ENCODE measurements at regions not wholly inside any gene's neighbourhood (a gene's known extent, or its start where the extent isn't known, plus 50 kb on each side); places are given as distances from the start of the nearest gene placed in this dataset.

DNA sequence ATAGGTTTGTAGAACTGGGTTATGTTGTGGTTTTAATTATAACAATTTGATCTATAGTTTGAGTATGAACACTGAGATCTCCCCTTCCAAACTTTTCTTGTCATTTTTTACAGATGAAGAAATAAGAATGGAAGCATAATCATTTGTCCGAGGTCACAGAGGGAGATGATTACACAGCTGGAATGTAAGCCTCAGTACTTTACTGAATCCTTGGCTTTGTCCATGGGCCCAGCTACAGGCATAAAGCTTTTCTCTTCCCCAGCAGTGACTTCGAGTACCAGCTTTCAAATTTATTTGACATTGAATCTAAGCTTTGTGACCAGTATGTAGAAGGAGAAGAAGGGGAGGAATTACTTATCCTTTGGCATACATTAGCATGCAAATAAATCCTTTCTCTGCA, 80.9 kb upstream of the DCBLD2 start:
- TF ChIP-seq, protein P1, sequence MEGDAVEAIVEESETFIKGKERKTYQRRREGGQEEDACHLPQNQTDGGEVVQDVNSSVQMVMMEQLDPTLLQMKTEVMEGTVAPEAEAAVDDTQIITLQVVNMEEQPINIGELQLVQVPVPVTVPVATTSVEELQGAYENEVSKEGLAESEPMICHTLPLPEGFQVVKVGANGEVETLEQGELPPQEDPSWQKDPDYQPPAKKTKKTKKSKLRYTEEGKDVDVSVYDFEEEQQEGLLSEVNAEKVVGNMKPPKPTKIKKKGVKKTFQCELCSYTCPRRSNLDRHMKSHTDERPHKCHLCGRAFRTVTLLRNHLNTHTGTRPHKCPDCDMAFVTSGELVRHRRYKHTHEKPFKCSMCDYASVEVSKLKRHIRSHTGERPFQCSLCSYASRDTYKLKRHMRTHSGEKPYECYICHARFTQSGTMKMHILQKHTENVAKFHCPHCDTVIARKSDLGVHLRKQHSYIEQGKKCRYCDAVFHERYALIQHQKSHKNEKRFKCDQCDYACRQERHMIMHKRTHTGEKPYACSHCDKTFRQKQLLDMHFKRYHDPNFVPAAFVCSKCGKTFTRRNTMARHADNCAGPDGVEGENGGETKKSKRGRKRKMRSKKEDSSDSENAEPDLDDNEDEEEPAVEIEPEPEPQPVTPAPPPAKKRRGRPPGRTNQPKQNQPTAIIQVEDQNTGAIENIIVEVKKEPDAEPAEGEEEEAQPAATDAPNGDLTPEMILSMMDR (IDR thresholded peaks at IDR 0.05; ENCODE audit: control insufficient read depth, insufficient read depth, low read depth, low read length, missing control alignments), result no peak
- H3K4me3 ChIP-seq (ENCODE audit: control insufficient read depth, low read depth, low read length), result no peak overlapping the region
- no peak for DNase-seq (ENCODE audit: low read depth)

DNA sequence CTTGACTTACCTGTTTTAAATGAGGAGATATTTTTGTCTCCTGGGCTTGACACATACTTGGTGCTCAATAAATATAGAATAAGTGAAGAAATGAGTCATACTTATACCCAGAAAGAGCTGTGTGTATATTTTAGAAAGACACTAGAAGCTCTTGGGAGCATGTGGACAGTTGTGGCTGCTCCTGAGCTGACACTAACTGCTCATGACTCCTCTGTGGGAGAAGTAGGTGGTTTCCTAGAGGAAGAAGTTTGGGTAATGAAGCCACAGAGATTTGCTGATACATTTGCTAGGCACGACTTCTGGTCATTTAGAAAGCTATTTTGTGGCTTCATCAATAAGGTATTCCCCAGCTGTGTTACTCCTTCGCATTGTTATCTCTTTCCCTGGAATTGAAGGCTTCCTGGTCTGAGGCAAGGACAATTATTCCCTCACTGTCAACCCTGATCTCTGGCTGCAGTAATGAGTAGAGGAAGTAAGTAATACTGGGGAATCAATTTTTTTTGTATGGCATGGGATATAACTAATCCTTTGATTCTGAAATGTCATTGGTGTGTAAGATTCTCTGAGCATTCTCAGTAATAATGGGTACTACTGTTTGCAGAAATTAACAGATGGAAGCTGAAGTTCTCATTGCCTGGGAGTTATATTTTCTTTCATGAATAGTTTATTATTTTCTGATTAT, 79.6 kb upstream of the DCBLD2 start:
- no peak overlapping the region; the same call in 1 of the 2 replicates for H3K4me3 ChIP-seq (ENCODE audit: control insufficient read depth, low read depth, low read length)
- TF ChIP-seq, protein P1 (IDR thresholded peaks at IDR 0.05; ENCODE audit: control insufficient read depth, insufficient read depth, low read depth, low read length, missing control alignments), result no peak
- no peak for DNase-seq (ENCODE audit: low read depth)

DNA sequence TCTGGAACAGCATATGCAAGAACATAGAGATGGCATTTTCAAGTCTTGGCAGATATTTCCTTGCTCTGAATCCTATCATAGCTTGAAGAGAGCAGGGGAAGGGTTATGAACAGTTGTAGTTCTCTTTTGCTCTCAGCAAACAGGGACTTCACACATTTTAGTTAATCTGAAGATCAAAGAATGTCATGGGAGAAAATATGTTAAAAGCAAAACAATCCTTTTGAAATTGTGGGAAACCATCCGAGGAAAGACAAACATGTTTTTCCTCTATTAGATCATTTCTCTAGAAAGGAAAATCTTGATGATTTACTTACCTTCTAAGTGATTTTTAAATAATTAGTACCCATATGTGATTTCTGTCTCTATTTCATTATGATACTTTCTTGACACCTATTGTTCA, 77.8 kb upstream of the DCBLD2 start:
- no peak overlapping the region for H3K4me3 ChIP-seq (ENCODE audit: control insufficient read depth, low read depth, low read length)
- TF ChIP-seq, protein P1 (IDR thresholded peaks at IDR 0.05; ENCODE audit: control insufficient read depth, insufficient read depth, low read depth, low read length, missing control alignments), result no peak
- DNase-seq (ENCODE audit: low read depth), result no peak

DNA sequence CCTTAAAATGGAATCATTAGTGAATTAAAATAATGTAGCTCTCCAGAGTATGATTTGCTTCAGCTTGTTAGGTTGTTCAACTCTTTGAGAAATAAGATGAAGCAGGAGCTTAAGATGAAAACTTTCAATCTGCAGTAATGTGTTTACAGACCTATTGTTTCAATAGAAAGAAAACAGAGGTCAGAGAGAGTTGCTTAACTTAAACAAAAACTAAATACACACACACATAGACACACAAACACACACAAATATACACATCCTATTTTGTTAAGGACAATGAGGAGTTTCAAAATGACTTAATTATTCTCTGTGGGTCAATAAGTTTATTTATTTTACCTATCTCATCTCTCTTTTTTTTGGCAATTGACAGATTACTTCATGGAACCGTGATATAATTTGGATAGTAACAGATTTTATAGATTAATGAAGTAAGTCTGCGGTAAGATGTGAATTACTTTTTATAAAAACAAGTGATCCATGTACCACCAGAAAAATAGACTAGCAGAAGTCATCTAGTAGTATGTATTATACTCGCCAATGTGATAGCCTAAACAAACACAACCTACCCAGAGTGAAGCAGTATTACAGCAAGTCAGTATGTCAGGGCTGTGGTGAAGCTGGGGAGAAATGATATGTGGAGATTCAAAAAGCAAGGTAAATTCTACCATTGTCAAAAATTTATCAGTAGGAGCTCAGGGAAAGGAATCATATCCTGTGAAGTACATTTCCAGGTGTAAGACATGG, 76.7 kb upstream of the DCBLD2 start:
- no peak for DNase-seq (ENCODE audit: low read depth)
- TF ChIP-seq, protein P1 (IDR thresholded peaks at IDR 0.05; ENCODE audit: control insufficient read depth, insufficient read depth, low read depth, low read length, missing control alignments), result no peak
- no peak overlapping the region for H3K4me3 ChIP-seq (ENCODE audit: control insufficient read depth, low read depth, low read length)

DNA sequence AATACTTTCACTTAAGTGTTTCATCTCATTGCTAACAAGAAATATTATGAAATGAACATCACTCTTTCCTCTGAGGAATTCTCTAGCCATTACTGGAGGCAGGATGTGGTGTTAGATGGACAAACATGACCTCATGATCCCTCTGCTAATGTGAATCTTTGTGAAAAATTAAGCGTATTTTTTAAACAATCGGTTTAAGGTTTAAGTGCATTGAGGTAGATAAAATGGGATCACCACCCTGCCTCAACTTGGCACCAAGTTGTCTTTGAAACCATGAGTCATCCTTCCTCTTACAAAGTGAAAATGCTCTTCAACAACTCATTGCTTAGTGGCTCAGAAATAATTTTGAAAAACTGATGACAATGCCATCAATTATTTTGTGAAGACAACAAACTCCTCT, 76.0 kb upstream of the DCBLD2 start:
- TF ChIP-seq, protein P1 (IDR thresholded peaks at IDR 0.05; ENCODE audit: control insufficient read depth, insufficient read depth, low read depth, low read length, missing control alignments), result no peak
- no peak overlapping the region for H3K4me3 ChIP-seq (ENCODE audit: control insufficient read depth, low read depth, low read length)
- no peak for DNase-seq (ENCODE audit: low read depth)

DNA sequence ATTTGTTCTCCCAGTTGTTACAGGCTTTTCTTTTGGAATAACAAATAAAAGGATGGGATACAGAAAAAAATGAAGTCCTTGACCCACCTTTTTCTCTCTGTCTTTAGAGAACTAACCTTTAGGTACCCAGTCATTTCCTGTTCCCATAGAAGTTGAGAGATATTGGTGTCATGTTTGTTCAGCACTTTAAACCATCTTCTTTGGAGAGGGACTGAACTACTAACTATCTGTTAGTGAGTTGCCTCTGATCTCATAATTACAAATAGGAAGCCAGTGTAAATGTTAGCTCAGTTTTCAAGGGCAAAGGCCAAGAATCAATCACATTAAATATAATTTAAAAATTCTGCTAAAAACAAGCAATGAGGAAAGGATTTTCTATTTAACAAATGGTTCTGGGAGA, 72.9 kb upstream of the DCBLD2 start:
- no peak for DNase-seq (ENCODE audit: low read depth)
- H3K4me3 ChIP-seq (ENCODE audit: control insufficient read depth, low read depth, low read length), result no peak overlapping the region
- TF ChIP-seq, protein P1 (IDR thresholded peaks at IDR 0.05; ENCODE audit: control insufficient read depth, insufficient read depth, low read depth, low read length, missing control alignments), result no peak

All from AG09309 (cell line).